GM19397 (cell line): ENCODE measurements at regions not wholly inside any gene's neighbourhood (a gene's known extent, or its start where the extent isn't known, plus 50 kb on each side); places are given as distances from the start of the nearest gene placed in this dataset.
A peak's percentile ranks its signal among the peaks of the same experiment; 100 is the strongest.

Source experiments
- ATAC-seq: cut with Tn5 transposase; IDR thresholded peaks from one replicate; pipeline ENCODE4 v1.9.1; 2021; ENCODE audit warnings: mild to moderate bottlenecking, moderate library complexity; ENCODE audit not compliant: unreplicated experiment

- no peak for ATAC-seq
Observed at GRCh38 chr4:20302336-20302735, 50.6 kb downstream of the SLIT2 start.

- ATAC-seq, result no peak
Observed at GRCh38 chr4:20305976-20306375, 54.3 kb downstream of the SLIT2 start.

GRCh38 chr4:20311856-20312255 is 60.2 kb downstream of the SLIT2 start:
- ATAC-seq, result no peak

- ATAC-seq, result peak; percentile 57
Observed at GRCh38 chr4:20313237-20314030, 61.7 kb downstream of the SLIT2 start.

GRCh38 chr4:20317424-20317985 is 65.8 kb downstream of the SLIT2 start:
- ATAC-seq, result no peak

- ATAC-seq, result no peak
Observed at GRCh38 chr4:20318001-20318908, 66.5 kb downstream of the SLIT2 start.

GRCh38 chr4:20318909-20319277 is 67.2 kb downstream of the SLIT2 start:
- no peak for ATAC-seq

GRCh38 chr4:20319825-20320612 is 68.3 kb downstream of the SLIT2 start:
- no peak for ATAC-seq

- ATAC-seq, result no peak
Observed at GRCh38 chr4:20323991-20324390, 72.3 kb downstream of the SLIT2 start.

- ATAC-seq, result no peak
Observed at GRCh38 chr4:20326460-20326859, 74.8 kb downstream of the SLIT2 start.

- no peak for ATAC-seq
Observed at GRCh38 chr4:20326977-20327376, 75.3 kb downstream of the SLIT2 start.

- no peak for ATAC-seq
Observed at GRCh38 chr4:20327808-20328207, 76.1 kb downstream of the SLIT2 start.

GRCh38 chr4:20331642-20332041 is 79.9 kb downstream of the SLIT2 start:
- no peak for ATAC-seq

- no peak for ATAC-seq
Observed at GRCh38 chr4:20333141-20333715, 81.5 kb downstream of the SLIT2 start.

GRCh38 chr4:20337261-20337664 is 85.6 kb downstream of the SLIT2 start:
- no peak for ATAC-seq

GRCh38 chr4:20338841-20339240 is 87.1 kb downstream of the SLIT2 start:
- no peak for ATAC-seq

- no peak for ATAC-seq
Observed at GRCh38 chr4:20341134-20341738, 89.5 kb downstream of the SLIT2 start.

GRCh38 chr4:20347531-20347930 is 95.8 kb downstream of the SLIT2 start:
- no peak for ATAC-seq

GRCh38 chr4:20348411-20348810 is 96.7 kb downstream of the SLIT2 start:
- ATAC-seq, result no peak
